OCI-LY1 (cell line): ENCODE measurements at regions not wholly inside any gene's neighbourhood (a gene's known extent, or its start where the extent isn't known, plus 50 kb on each side); places are given as distances from the start of the nearest gene placed in this dataset.

Source experiments
- H2AFZ ChIP-seq: fragments of 200-600 bp; sonication (generic), shearing (Covaris generic); 2 replicates; pipeline ENCODE4 v1.6.0; 2014; ENCODE audit warnings: antibody characterized with exemption, mild to moderate bottlenecking, low read length
- H3F3A ChIP-seq: fragments of 200-600 bp; sonication (generic), shearing (Covaris generic); 2 replicates; pipeline ENCODE4 v1.6.0; 2014; ENCODE audit warnings: mild to moderate bottlenecking, antibody characterized with exemption, low read length, moderate library complexity; ENCODE audit not compliant: insufficient read depth
- H3K27ac ChIP-seq: fragments of 200-600 bp; sonication (generic); 2 replicates; pipeline ENCODE4 v1.5.1; 2014; ENCODE audit warnings: low read length, mixed run types, mild to moderate bottlenecking, low read depth; ENCODE audit not compliant: poor library complexity, severe bottlenecking
- H3K27me3 ChIP-seq: fragments of 200-600 bp; sonication (generic); 2 replicates; pipeline ENCODE4 v1.6.0; 2014; ENCODE audit warnings: antibody characterized with exemption, mild to moderate bottlenecking, low read length, moderate library complexity; ENCODE audit not compliant: insufficient read depth
- H3K36me3 ChIP-seq: fragments of 200-600 bp; sonication (generic); 2 replicates; pipeline ENCODE4 v1.6.1; 2014; ENCODE audit warnings: mild to moderate bottlenecking, antibody characterized with exemption, low read length, moderate library complexity, mixed read lengths; ENCODE audit not compliant: insufficient read depth
- H3K4me1 ChIP-seq: fragments of 200-600 bp; sonication (generic); 2 replicates; pipeline ENCODE4 v1.5.1; 2014; ENCODE audit warnings: mild to moderate bottlenecking, low read length, moderate library complexity; ENCODE audit not compliant: insufficient read depth, severe bottlenecking
- H3K4me2 ChIP-seq: fragments of 200-600 bp; sonication (generic), shearing (Covaris generic); 2 replicates; pipeline ENCODE4 v1.6.1; 2014; ENCODE audit warnings: low read length
- H3K4me3 ChIP-seq: fragments of 200-600 bp; sonication (generic); 2 replicates; pipeline ENCODE4 v1.5.1; 2014; ENCODE audit warnings: low read length, low read depth, mild to moderate bottlenecking, mixed read lengths; ENCODE audit not compliant: poor library complexity, severe bottlenecking
- H3K79me2 ChIP-seq: fragments of 200-600 bp; shearing (Covaris generic); 2 replicates; pipeline ENCODE4 v1.6.1; 2016; ENCODE audit warnings: mixed run types, low read length, mixed read lengths; ENCODE audit not compliant: insufficient read depth
- H3K9ac ChIP-seq: fragments of 200-600 bp; sonication (generic), shearing (Covaris generic); 2 replicates; pipeline ENCODE4 v1.6.1; 2014; ENCODE audit warnings: mild to moderate bottlenecking, low read length, mixed read lengths
- H3K9me2 ChIP-seq: fragments of 200-600 bp; sonication (generic), shearing (Covaris generic); 2 replicates; pipeline ENCODE4 v1.6.1; 2014; ENCODE audit warnings: low read depth, mild to moderate bottlenecking, low read length, mixed read lengths
- H3K9me3 ChIP-seq: fragments of 200-600 bp; shearing (Covaris generic); 2 replicates; pipeline ENCODE4 v1.6.1; 2014; ENCODE audit warnings: low read length, mixed read lengths
- H4K20me1 ChIP-seq: fragments of 200-600 bp; sonication (generic), shearing (Covaris generic); 2 replicates; pipeline ENCODE4 v1.6.0; 2016; ENCODE audit warnings: mild to moderate bottlenecking, low read length; ENCODE audit not compliant: insufficient read depth
- CTCF ChIP-seq: fragments of 200-600 bp; sonication (generic), shearing (Covaris generic); IDR thresholded peaks from 2 replicates; pipeline ENCODE4 v1.5.1; 2017; ENCODE audit warnings: mild to moderate bottlenecking, antibody characterized with exemption, low read length, moderate library complexity, mixed read lengths
- EZH2 ChIP-seq: fragments of 200-600 bp; sonication (generic), shearing (Covaris generic); IDR thresholded peaks from 2 replicates; pipeline ENCODE4 v1.8.0; 2017; ENCODE audit warnings: borderline replicate concordance, mixed run types, mild to moderate bottlenecking, antibody characterized with exemption, low read length, moderate library complexity, mixed read lengths

GRCh38 chr16:52383119-52383518, 163.8 kb downstream of the TOX3 start:
- Histone ChIP-seq H3K9me2 (no peaks in the 10 kb centered on the region), H2AFZ (no peak overlapping the region), H3F3A (no peaks in the 10 kb centered on the region), H4K20me1 (no peaks in the 10 kb centered on the region), H3K9me3 (no peaks in the 10 kb centered on the region), H3K4me1 (no peaks in the 10 kb centered on the region), H3K4me2 (no peak overlapping the region), H3K79me2 (no peaks in the 10 kb centered on the region), H3K4me3 (no peak overlapping the region), H3K27me3 (no peaks in the 10 kb centered on the region), H3K9ac (no peak overlapping the region), H3K27ac (no peak overlapping the region), H3K36me3 (no peaks in the 10 kb centered on the region)
- TF ChIP-seq EZH2 (no peak), CTCF (no peak)

- H4K20me1 ChIP-seq, result no peaks in the 10 kb centered on the region
- no peaks in the 10 kb centered on the region for H3F3A ChIP-seq
- no peak overlapping the region for H3K4me3 ChIP-seq
- TF ChIP-seq CTCF (no peak), EZH2 (no peak)
- no peak overlapping the region for H3K27ac ChIP-seq
- H2AFZ ChIP-seq, result no peak overlapping the region
- H3K4me2 ChIP-seq, result no peak overlapping the region
- H3K79me2 ChIP-seq, result no peaks in the 10 kb centered on the region
- no peaks in the 10 kb centered on the region for H3K27me3 ChIP-seq
- no peak overlapping the region for H3K9ac ChIP-seq
- no peaks in the 10 kb centered on the region for H3K4me1 ChIP-seq
- H3K9me2 ChIP-seq, result no peaks in the 10 kb centered on the region
- no peaks in the 10 kb centered on the region for H3K36me3 ChIP-seq
- H3K9me3 ChIP-seq, result no peaks in the 10 kb centered on the region
Measured at GRCh38 chr16:52379551-52379950, 167.4 kb downstream of the TOX3 start.

- Histone ChIP-seq H3K27me3 (no peaks in the 10 kb centered on the region), H3K79me2 (no peaks in the 10 kb centered on the region), H3F3A (no peaks in the 10 kb centered on the region), H3K4me3 (no peak overlapping the region), H3K27ac (no peak overlapping the region), H2AFZ (no peak overlapping the region), H3K4me1 (no peaks in the 10 kb centered on the region), H3K4me2 (no peak overlapping the region), H3K9me2 (no peaks in the 10 kb centered on the region), H3K36me3 (no peaks in the 10 kb centered on the region), H3K9me3 (no peaks in the 10 kb centered on the region), H3K9ac (no peak overlapping the region), H4K20me1 (no peaks in the 10 kb centered on the region)
- TF ChIP-seq CTCF, result no peak
- TF ChIP-seq EZH2, result no peak
Measured at GRCh38 chr16:52376676-52377280, 170.2 kb downstream of the TOX3 start.
